HEK293T (cell line): ENCODE measurements at regions not wholly inside any gene's neighbourhood (a gene's known extent, or its start where the extent isn't known, plus 50 kb on each side); places are given as distances from the start of the nearest gene placed in this dataset.
A peak's percentile ranks its signal among the peaks of the same experiment; 100 is the strongest.

ENCODE experiments used
- CTCF ChIA-PET: fragments of 350-600 bp; formaldehyde crosslinking; extraction: SDS; loops from one replicate; lab custom pipeline; 2021; ENCODE audit warnings: antibody characterized with exemption, inconsistent platforms; lab: Yijun Ruan, JAX
- POLR2A ChIA-PET: fragments of 350-600 bp; formaldehyde crosslinking; extraction: SDS; loops from one replicate; lab custom pipeline; 2020; ENCODE audit warnings: antibody characterized with exemption, inconsistent platforms; lab: Yijun Ruan, JAX
- DNase-seq: peaks from one replicate; pipeline ENCODE4 v3.0.0; 2012; ENCODE audit warnings: mixed read lengths; ENCODE audit errors: extremely low spot score
- ARNT ChIP-seq: fragments of 450-650 bp; IDR thresholded peaks from 2 replicates; pipeline ENCODE4 v1.6.1; 2017; ENCODE audit warnings: mild to moderate bottlenecking
- BHLHE40 ChIP-seq: fragments of 450-650 bp; IDR thresholded peaks from 2 replicates; pipeline ENCODE4 v1.6.1; 2016; ENCODE audit warnings: mild to moderate bottlenecking, moderate library complexity, borderline replicate concordance
- CTBP1 ChIP-seq: fragments of 450-650 bp; IDR thresholded peaks from 2 replicates; pipeline ENCODE4 v1.6.1; 2016; ENCODE audit warnings: borderline replicate concordance
- ELF4 ChIP-seq: fragments of 450-650 bp; IDR thresholded peaks from 2 replicates; pipeline ENCODE4 v1.6.1; 2017; ENCODE audit warnings: antibody characterized with exemption
- FOXA1 ChIP-seq: fragments of 450-650 bp; IDR thresholded peaks from 2 replicates; pipeline ENCODE4 v1.6.1; 2016; ENCODE audit warnings: mild to moderate bottlenecking
- FOXK2 ChIP-seq: fragments of 450-650 bp; IDR thresholded peaks from 2 replicates; pipeline ENCODE4 v1.6.1; 2016; ENCODE audit warnings: mild to moderate bottlenecking
- FOXM1 ChIP-seq: fragments of 450-650 bp; IDR thresholded peaks from 2 replicates; pipeline ENCODE4 v1.6.1; 2017; ENCODE audit warnings: mild to moderate bottlenecking, borderline replicate concordance
- HDGF ChIP-seq: fragments of 450-650 bp; IDR thresholded peaks from 2 replicates; pipeline ENCODE4 v1.6.1; 2017; ENCODE audit warnings: antibody characterized with exemption, borderline replicate concordance
- L3MBTL2 ChIP-seq: fragments of 450-650 bp; conservative IDR thresholded peaks from 2 replicates; pipeline ENCODE4 v1.6.1; 2016; ENCODE audit warnings: mild to moderate bottlenecking
- LEF1 ChIP-seq: fragments of 450-650 bp; IDR thresholded peaks from 2 replicates; pipeline ENCODE4 v1.6.1; 2017; ENCODE audit warnings: mild to moderate bottlenecking, borderline replicate concordance
- NFRKB ChIP-seq: fragments of 450-650 bp; IDR thresholded peaks from 2 replicates; pipeline ENCODE4 v1.6.1; 2016; ENCODE audit warnings: mild to moderate bottlenecking, moderate library complexity
- PKNOX1 ChIP-seq: fragments of 450-650 bp; IDR thresholded peaks from 2 replicates; pipeline ENCODE4 v1.6.1; 2016
- SP1 ChIP-seq: fragments of 450-650 bp; IDR thresholded peaks from 2 replicates; pipeline ENCODE4 v1.6.1; 2017
- SUZ12 ChIP-seq: fragments of 450-650 bp; IDR thresholded peaks from 2 replicates; pipeline ENCODE4 v1.6.1; 2016; ENCODE audit warnings: mild to moderate bottlenecking
- TARDBP ChIP-seq: fragments of 450-650 bp; IDR thresholded peaks from 2 replicates; pipeline ENCODE4 v1.6.1; 2016
- ZNF384 ChIP-seq: fragments of 450-650 bp; IDR thresholded peaks from 2 replicates; pipeline ENCODE4 v1.6.1; 2016

- no peak for DNase-seq
- ChIA-PET POLR2A (no interaction called here), CTCF (interaction anchor here (0.7 kb wide), 1 partner anchor 472 kb away, joined by 3 read pairs; no protein-coding TSS in a partner anchor)
- TF ChIP-seq CTBP1 (no peak), SP1 (no peak), FOXK2 (no peak), LEF1 (no peak), BHLHE40 (no peak), FOXA1 (no peak), TARDBP (no peak), NFRKB (no peak), ELF4 (no peak), HDGF (no peak), SUZ12 (no peak), PKNOX1 (no peak), FOXM1 (no peak), ZNF384 (no peak), ARNT (no peak)
Observed at GRCh38 chr5:93101661-93102060, 479.4 kb downstream of the NR2F1-AS1 start.

- ChIA-PET CTCF (no interaction called here), POLR2A (no interaction called here)
- no peak for DNase-seq
- TF ChIP-seq FOXM1 (no peak), PKNOX1 (no peak), SUZ12 (no peak), CTBP1 (no peak), HDGF (no peak), LEF1 (no peak), FOXK2 (no peak), NFRKB (no peak), L3MBTL2 (no peak)
Observed at GRCh38 chr5:93100976-93101375, 480.0 kb downstream of the NR2F1-AS1 start.

GRCh38 chr5:93100428-93100827 is 480.6 kb downstream of the NR2F1-AS1 start:
- TF ChIP-seq SP1, result no peak
- TF ChIP-seq TARDBP, result no peak
- TF ChIP-seq LEF1, result no peak
- no peak for TF ChIP-seq ELF4
- no peak for TF ChIP-seq CTBP1
- 0 out of 2 replicates have a peak, but pooled peaks have one; percentile 25 for TF ChIP-seq L3MBTL2
- ChIA-PET CTCF (no interaction called here), POLR2A (no interaction called here)
- DNase-seq, result no peak

GRCh38 chr5:93099902-93100347 is 481.1 kb downstream of the NR2F1-AS1 start:
- no peak for DNase-seq
- TF ChIP-seq FOXA1 (no peak), LEF1 (no peak), HDGF (no peak), TARDBP (no peak), ZNF384 (no peak), ARNT (no peak), CTBP1 (no peak), ELF4 (no peak), BHLHE40 (no peak), SP1 (no peak), FOXK2 (no peak), NFRKB (no peak), SUZ12 (no peak), PKNOX1 (no peak), FOXM1 (no peak), L3MBTL2 (no peak)
- ChIA-PET POLR2A (no interaction called here), CTCF (no interaction called here)

GRCh38 chr5:93096561-93096960 is 484.5 kb downstream of the NR2F1-AS1 start:
- TF ChIP-seq FOXM1, result no peak
- no peak for TF ChIP-seq PKNOX1
- no peak for TF ChIP-seq FOXK2
- no peak for TF ChIP-seq LEF1
- TF ChIP-seq NFRKB, result no peak
- no peak for TF ChIP-seq ELF4
- no peak for TF ChIP-seq FOXA1
- no peak for TF ChIP-seq BHLHE40
- no peak for TF ChIP-seq ZNF384
- TF ChIP-seq ARNT, result no peak
- ChIA-PET CTCF (no interaction called here), POLR2A (no interaction called here)
- no peak for DNase-seq
